OCI-LY1 (cell line): ENCODE measurements at regions not wholly inside any gene's neighbourhood (a gene's known extent, or its start where the extent isn't known, plus 50 kb on each side); places are given as distances from the start of the nearest gene placed in this dataset.

ENCODE experiments used
- H2AFZ ChIP-seq: fragments of 200-600 bp; sonication (generic), shearing (Covaris generic); 2 replicates; pipeline ENCODE4 v1.6.0; 2014; ENCODE audit warnings: antibody characterized with exemption, mild to moderate bottlenecking, low read length
- H3F3A ChIP-seq: fragments of 200-600 bp; sonication (generic), shearing (Covaris generic); 2 replicates; pipeline ENCODE4 v1.6.0; 2014; ENCODE audit warnings: mild to moderate bottlenecking, antibody characterized with exemption, low read length, moderate library complexity; ENCODE audit not compliant: insufficient read depth
- H3K27ac ChIP-seq: fragments of 200-600 bp; sonication (generic); 2 replicates; pipeline ENCODE4 v1.5.1; 2014; ENCODE audit warnings: low read length, mixed run types, mild to moderate bottlenecking, low read depth; ENCODE audit not compliant: poor library complexity, severe bottlenecking
- H3K27me3 ChIP-seq: fragments of 200-600 bp; sonication (generic); 2 replicates; pipeline ENCODE4 v1.6.0; 2014; ENCODE audit warnings: antibody characterized with exemption, mild to moderate bottlenecking, low read length, moderate library complexity; ENCODE audit not compliant: insufficient read depth
- H3K36me3 ChIP-seq: fragments of 200-600 bp; sonication (generic); 2 replicates; pipeline ENCODE4 v1.6.1; 2014; ENCODE audit warnings: mild to moderate bottlenecking, antibody characterized with exemption, low read length, moderate library complexity, mixed read lengths; ENCODE audit not compliant: insufficient read depth
- H3K4me1 ChIP-seq: fragments of 200-600 bp; sonication (generic); 2 replicates; pipeline ENCODE4 v1.5.1; 2014; ENCODE audit warnings: mild to moderate bottlenecking, low read length, moderate library complexity; ENCODE audit not compliant: insufficient read depth, severe bottlenecking
- H3K4me2 ChIP-seq: fragments of 200-600 bp; sonication (generic), shearing (Covaris generic); 2 replicates; pipeline ENCODE4 v1.6.1; 2014; ENCODE audit warnings: low read length
- H3K4me3 ChIP-seq: fragments of 200-600 bp; sonication (generic); 2 replicates; pipeline ENCODE4 v1.5.1; 2014; ENCODE audit warnings: low read length, low read depth, mild to moderate bottlenecking, mixed read lengths; ENCODE audit not compliant: poor library complexity, severe bottlenecking
- H3K79me2 ChIP-seq: fragments of 200-600 bp; shearing (Covaris generic); 2 replicates; pipeline ENCODE4 v1.6.1; 2016; ENCODE audit warnings: mixed run types, low read length, mixed read lengths; ENCODE audit not compliant: insufficient read depth
- H3K9ac ChIP-seq: fragments of 200-600 bp; sonication (generic), shearing (Covaris generic); 2 replicates; pipeline ENCODE4 v1.6.1; 2014; ENCODE audit warnings: mild to moderate bottlenecking, low read length, mixed read lengths
- H3K9me2 ChIP-seq: fragments of 200-600 bp; sonication (generic), shearing (Covaris generic); 2 replicates; pipeline ENCODE4 v1.6.1; 2014; ENCODE audit warnings: low read depth, mild to moderate bottlenecking, low read length, mixed read lengths
- H3K9me3 ChIP-seq: fragments of 200-600 bp; shearing (Covaris generic); 2 replicates; pipeline ENCODE4 v1.6.1; 2014; ENCODE audit warnings: low read length, mixed read lengths
- H4K20me1 ChIP-seq: fragments of 200-600 bp; sonication (generic), shearing (Covaris generic); 2 replicates; pipeline ENCODE4 v1.6.0; 2016; ENCODE audit warnings: mild to moderate bottlenecking, low read length; ENCODE audit not compliant: insufficient read depth
- EZH2 ChIP-seq: fragments of 200-600 bp; sonication (generic), shearing (Covaris generic); IDR thresholded peaks from 2 replicates; pipeline ENCODE4 v1.8.0; 2017; ENCODE audit warnings: borderline replicate concordance, mixed run types, mild to moderate bottlenecking, antibody characterized with exemption, low read length, moderate library complexity, mixed read lengths
- TF ChIP-seq, protein P1 (sequence below): fragments of 200-600 bp; sonication (generic), shearing (Covaris generic); IDR thresholded peaks from 2 replicates; pipeline ENCODE4 v1.5.1; 2017; ENCODE audit warnings: mild to moderate bottlenecking, antibody characterized with exemption, low read length, moderate library complexity, mixed read lengths

DNA sequence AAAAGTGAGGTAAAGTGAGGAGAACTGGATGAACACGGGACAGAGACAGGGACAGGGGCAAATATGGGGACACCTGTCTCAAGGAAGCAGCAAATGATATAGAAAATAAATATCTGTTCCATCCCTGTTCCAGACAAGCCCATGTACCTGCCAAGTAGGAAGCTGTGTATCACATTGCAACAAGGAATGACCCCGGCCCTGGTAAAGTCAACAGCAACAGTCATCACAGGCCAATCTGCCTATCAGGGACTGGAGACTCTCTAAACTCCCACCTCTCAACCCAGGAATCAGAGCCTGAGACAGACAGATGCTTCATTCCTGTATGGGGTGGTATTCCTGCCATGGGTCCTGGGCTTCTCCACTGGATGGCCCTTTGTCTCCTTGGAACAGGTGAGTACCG, 156.6 kb upstream of the PRSS1 start:
- Histone ChIP-seq H3K79me2 (no peaks in the 10 kb centered on the region), H3K4me1 (no peaks in the 10 kb centered on the region), H3K27ac (no peak overlapping the region), H3K9me2 (no peaks in the 10 kb centered on the region), H3K4me3 (no peak overlapping the region), H3K9me3 (no peaks in the 10 kb centered on the region), H3F3A (no peaks in the 10 kb centered on the region), H3K4me2 (no peak overlapping the region), H3K27me3 (no peaks in the 10 kb centered on the region), H3K36me3 (no peaks in the 10 kb centered on the region), H2AFZ (no peak overlapping the region), H3K9ac (no peak overlapping the region), H4K20me1 (no peaks in the 10 kb centered on the region)
- TF ChIP-seq, protein P1, sequence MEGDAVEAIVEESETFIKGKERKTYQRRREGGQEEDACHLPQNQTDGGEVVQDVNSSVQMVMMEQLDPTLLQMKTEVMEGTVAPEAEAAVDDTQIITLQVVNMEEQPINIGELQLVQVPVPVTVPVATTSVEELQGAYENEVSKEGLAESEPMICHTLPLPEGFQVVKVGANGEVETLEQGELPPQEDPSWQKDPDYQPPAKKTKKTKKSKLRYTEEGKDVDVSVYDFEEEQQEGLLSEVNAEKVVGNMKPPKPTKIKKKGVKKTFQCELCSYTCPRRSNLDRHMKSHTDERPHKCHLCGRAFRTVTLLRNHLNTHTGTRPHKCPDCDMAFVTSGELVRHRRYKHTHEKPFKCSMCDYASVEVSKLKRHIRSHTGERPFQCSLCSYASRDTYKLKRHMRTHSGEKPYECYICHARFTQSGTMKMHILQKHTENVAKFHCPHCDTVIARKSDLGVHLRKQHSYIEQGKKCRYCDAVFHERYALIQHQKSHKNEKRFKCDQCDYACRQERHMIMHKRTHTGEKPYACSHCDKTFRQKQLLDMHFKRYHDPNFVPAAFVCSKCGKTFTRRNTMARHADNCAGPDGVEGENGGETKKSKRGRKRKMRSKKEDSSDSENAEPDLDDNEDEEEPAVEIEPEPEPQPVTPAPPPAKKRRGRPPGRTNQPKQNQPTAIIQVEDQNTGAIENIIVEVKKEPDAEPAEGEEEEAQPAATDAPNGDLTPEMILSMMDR: no peak
- TF ChIP-seq EZH2: no peak

DNA sequence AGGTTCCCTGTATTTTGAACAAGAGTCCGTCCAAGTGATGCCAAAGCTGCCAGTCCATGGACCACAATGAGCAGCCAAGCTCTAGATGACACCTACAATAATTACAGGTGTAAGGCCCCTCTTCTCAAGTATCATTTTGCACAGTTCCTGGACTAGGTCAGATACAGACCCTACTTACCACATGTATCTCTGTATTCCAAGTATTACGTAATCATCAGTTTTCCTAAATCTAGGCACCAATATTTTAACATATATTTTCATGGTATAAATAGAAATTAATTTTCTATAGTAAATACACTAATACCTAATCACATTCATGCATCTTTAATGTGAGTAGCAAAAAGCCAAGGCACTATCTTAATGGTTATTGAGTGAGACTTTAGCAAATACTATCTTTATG, 157.0 kb upstream of the PRSS1 start:
- Histone ChIP-seq H3K79me2 (no peaks in the 10 kb centered on the region), H3K27me3 (no peaks in the 10 kb centered on the region), H4K20me1 (no peaks in the 10 kb centered on the region), H3K4me3 (no peak overlapping the region), H3K9me2 (no peaks in the 10 kb centered on the region), H3K9me3 (no peaks in the 10 kb centered on the region), H3K36me3 (no peaks in the 10 kb centered on the region), H3K4me1 (no peaks in the 10 kb centered on the region), H3K4me2 (no peak overlapping the region), H3K27ac (no peak overlapping the region), H3K9ac (no peak overlapping the region), H3F3A (no peaks in the 10 kb centered on the region), H2AFZ (no peak overlapping the region)
- no peak for TF ChIP-seq EZH2
- TF ChIP-seq, protein P1: no peak

DNA sequence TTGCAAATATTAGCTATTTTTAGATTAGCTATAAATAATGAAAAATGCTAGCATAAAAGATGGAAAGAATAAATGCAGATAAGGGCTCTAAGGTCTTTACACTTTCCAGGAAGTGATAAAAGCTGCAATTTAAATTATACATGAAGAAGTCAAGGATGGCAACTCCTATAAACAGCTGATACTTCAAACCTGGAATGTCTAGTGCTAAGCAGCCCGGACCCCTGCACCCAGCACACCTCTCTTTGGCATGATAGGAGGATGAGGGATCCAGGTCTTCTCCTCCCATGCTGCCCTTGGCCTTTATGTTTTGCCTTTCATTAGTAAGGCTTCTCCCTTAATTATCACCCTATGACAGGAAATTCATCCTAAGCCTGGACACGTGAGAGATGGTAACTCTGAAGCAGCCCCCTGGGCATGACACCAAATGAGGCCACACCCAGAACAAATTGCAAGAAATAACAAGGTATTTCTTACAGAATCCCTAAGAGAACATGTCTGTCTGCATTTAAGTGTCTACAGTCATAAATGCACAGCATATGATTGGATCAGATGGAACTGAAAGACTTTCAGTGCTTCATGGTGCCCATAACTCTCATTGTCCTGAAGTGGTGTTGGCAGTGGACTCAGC, 158.3 kb upstream of the PRSS1 start:
- Histone ChIP-seq H3F3A (no peaks in the 10 kb centered on the region), H3K9me2 (no peaks in the 10 kb centered on the region), H3K4me2 (no peak overlapping the region), H4K20me1 (no peaks in the 10 kb centered on the region), H3K9me3 (no peaks in the 10 kb centered on the region), H3K36me3 (no peaks in the 10 kb centered on the region), H3K4me1 (no peaks in the 10 kb centered on the region), H3K9ac (no peak overlapping the region), H3K4me3 (no peak overlapping the region), H3K27me3 (no peaks in the 10 kb centered on the region), H3K27ac (no peak overlapping the region), H3K79me2 (no peaks in the 10 kb centered on the region), H2AFZ (no peak overlapping the region)
- TF ChIP-seq, protein P1: no peak
- no peak for TF ChIP-seq EZH2
